ENCODE measurements at regions not wholly inside any gene's neighbourhood (a gene's known extent, or its start where the extent isn't known, plus 50 kb on each side); places are given as distances from the start of the nearest gene placed in this dataset.

DNA sequence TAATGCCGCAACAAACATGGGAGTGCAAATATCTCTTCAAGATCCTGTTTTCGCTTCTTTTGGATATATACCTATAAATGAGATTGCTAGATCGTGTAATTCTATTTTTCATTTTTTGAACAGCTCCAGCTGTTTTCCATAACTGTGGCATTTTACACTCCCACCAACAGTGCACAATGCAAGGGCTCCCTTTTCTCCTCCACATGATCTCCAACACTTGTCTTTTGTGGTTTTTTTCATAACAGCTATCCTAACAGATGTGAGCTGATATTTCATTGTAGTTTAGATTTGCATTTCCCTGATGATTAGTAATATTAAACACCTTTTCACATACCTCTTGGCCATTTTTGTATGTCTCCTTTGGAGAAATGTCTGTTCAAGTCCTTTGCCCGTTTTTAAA, 58.6 kb upstream of the TJP1 start:
- FAIRE-seq: no peak

DNA sequence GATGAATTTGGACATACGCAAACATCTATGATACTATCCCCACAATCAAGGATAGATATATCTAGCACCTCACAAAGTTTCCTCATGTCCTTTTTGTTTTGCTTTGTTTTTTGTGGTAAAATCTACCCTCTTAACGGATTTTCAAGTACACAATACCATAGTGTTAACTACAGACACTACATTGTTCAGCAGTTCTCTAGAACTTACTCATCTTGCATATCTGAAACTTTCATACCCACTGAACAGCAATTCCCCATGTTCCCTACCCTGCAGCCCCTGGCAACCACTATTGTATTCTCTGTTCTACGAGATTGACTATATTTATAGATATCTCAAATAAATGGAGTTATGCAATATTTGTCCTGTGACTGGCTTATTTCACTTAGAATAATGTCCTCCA, 58.1 kb upstream of the TJP1 start:
- DNase-seq (ENCODE audit: low spot score): no peak
- FAIRE-seq: no peak

More for the DNA sequence above, 58.6 kb upstream of the TJP1 start:
- no peak for DNase-seq (ENCODE audit: low spot score)

DNA sequence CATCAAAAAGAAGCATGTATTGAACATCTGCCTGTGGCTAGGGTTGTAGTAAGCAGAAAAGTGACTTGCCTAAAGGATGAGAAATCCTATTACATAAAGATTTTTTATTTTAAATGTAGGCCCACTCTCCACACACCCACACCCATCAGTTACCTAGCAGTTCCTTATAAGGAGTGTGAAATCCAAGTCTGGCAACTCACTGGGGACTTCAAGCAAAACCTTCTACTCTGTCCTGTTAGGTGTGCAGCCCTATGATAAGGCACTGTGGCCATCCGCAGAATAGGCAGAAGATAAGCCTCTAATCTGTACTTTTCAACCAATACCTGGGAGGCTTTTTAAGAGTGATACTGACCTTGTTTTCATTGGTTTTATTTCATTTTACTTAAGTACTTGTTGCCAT, 52.7 kb upstream of the TJP1 start:
- FAIRE-seq: no peak
- DNase-seq (ENCODE audit: low spot score): no peak

DNA sequence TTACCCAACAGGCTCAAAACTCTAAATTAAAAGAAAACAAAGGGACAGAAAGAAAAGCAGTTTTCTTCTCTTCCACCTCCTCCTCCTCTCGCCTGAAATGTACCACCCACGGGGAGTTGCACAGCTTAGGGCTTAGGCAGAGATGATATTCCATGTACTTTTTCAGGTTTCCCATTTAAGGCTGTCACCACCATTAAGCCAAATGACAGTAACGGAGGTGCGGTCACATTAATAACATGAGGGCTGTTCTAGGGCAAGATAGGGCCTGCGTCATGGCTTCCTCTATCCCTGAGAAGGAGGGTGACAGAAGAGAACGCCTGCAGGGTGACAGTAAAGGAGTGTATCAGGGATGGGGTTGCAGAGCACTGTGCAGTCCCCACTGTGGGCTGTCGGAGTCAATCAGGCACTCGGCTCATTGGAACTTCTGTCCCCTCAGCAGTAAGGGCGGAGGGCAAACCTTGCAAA, 51.7 kb upstream of the TJP1 start:
- FAIRE-seq: no peak

DNA sequence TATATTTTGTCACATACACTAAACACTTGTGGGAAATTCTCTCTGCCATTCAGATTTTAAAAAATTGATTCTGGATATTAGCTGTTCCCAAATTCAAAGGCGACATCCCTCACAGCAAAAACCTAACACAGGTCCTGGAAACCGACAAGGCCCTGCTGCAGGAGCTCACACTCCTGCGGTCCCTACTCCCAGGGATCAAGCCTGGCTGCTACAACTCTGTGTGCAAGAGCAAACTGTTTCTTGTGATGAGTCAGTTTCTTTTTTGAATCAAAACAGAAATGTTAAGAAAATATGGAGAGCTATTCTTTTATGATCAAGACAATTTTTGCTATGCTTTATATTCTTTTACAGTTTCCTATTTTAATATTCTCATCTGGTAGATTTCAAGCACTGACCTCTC, 51.0 kb upstream of the TJP1 start:
- FAIRE-seq (no peak), DNase-seq (ENCODE audit: low spot score) (no peak)

More for the DNA sequence above, 51.7 kb upstream of the TJP1 start:
- DNase-seq (ENCODE audit: low spot score): no peak

DNA sequence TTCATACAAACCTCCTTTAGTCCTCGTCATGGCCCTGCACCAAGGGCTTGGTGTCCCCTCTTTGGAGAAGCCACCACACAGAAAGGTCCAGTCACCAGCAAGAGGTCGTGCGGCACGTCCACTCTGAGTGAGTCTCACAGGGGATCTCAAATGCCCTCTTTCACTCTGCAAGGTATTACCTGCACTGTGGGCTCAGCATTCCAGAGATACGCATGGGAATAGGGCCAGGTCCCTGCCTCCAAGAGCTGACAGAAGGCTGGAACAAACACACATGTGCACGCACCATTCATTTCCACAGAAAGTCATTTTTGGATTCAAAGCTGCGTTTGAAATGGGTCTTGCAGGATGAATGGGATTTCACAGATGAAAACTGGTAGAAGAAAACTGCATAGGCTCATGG, 50.4 kb upstream of the TJP1 start:
- FAIRE-seq (no peak), DNase-seq (ENCODE audit: low spot score) (no peak)

All from RCC 7860 (cell line).